H1 (cell line): ENCODE measurements at regions not wholly inside any gene's neighbourhood (a gene's known extent, or its start where the extent isn't known, plus 50 kb on each side); places are given as distances from the start of the nearest gene placed in this dataset.

ENCODE experiments used
- CTCF ChIA-PET: fragments of 300-600 bp; sonication (Branson Sonifier 250); formaldehyde crosslinking; loops from one replicate; lab custom pipeline; 2021; ENCODE audit not compliant: partially characterized antibody; lab: Charles Lee
- POLR2A ChIA-PET: fragments of 300-600 bp; sonication (Branson Sonifier 250); formaldehyde crosslinking; loops from one replicate; lab custom pipeline; 2021; ENCODE audit warnings: inconsistent platforms; ENCODE audit not compliant: partially characterized antibody; lab: Charles Lee
- DNase-seq, 2 experiments: peaks; one replicate each; pipeline versions ENCODE4 v3.0.0 to v3.0.0-alpha.2; 2010 to 2022; ENCODE audit warnings: low spot score in 2 of 2, low read depth in 1 of 2, mixed read lengths in 1 of 2
- FAIRE-seq: peaks from 2 replicates; lab custom pipeline; 2011; peaks lifted over from hg19 to GRCh38; lab: Jason Lieb, UNC
- H2AFZ ChIP-seq: 2 replicates; pipeline ENCODE4 v1.8.1; 2012; ENCODE audit warnings: low read length, inconsistent platforms
- H2AK5ac ChIP-seq: 2 replicates; pipeline ENCODE4 v1.6.1; 2013; ENCODE audit warnings: low read depth, low read length
- H2BK120ac ChIP-seq: replicated peaks from 2 replicates; pipeline ENCODE3; 2013; ENCODE audit warnings: low read depth, low read length, inconsistent platforms
- H2BK12ac ChIP-seq: 2 replicates; pipeline ENCODE4 v1.6.1; 2013; ENCODE audit warnings: low read depth, low read length
- H2BK15ac ChIP-seq: 2 replicates; pipeline ENCODE4 v1.6.1; 2013; ENCODE audit warnings: low read length
- H2BK20ac ChIP-seq: 2 replicates; pipeline ENCODE4 v1.6.1; 2013; ENCODE audit warnings: low read length
- H2BK5ac ChIP-seq: 2 replicates; pipeline ENCODE4 v1.6.1; 2013; ENCODE audit warnings: low read depth, low read length
- H3K14ac ChIP-seq: 2 replicates; pipeline ENCODE4 v1.6.1; 2013; ENCODE audit warnings: inconsistent platforms; ENCODE audit not compliant: insufficient read length
- H3K18ac ChIP-seq: 2 replicates; pipeline ENCODE4 v1.6.1; 2013; ENCODE audit warnings: low read length; ENCODE audit errors: extremely low read depth
- H3K23ac ChIP-seq: 2 replicates; pipeline ENCODE4 v1.6.1; 2013; ENCODE audit warnings: inconsistent platforms; ENCODE audit not compliant: insufficient read length
- H3K23me2 ChIP-seq: 2 replicates; pipeline ENCODE4 v1.6.1; 2013; ENCODE audit warnings: low read depth, low read length
- H3K27ac ChIP-seq: 2 replicates; pipeline ENCODE4 v1.6.1; 2011; ENCODE audit warnings: low read depth, low read length, inconsistent platforms
- H3K27me3 ChIP-seq, 4 experiments: replicated peaks in 1 of 4; 1 replicate in 1 of 4; 2 replicates in 3 of 4; pipeline versions ENCODE4 v1.6.1 to v1.8.1; 2011 to 2013; ENCODE audit warnings: low read length in 3 of 4, mild to moderate bottlenecking in 3 of 4, inconsistent platforms in 2 of 4, mixed read lengths in 2 of 4, moderate library complexity in 1 of 4; ENCODE audit not compliant: control insufficient read depth in 3 of 4, insufficient read depth in 3 of 4; ENCODE audit errors: extremely low read depth in 1 of 4
- H3K36me3 ChIP-seq, 4 experiments: 2 replicates each; pipeline versions ENCODE4 v1.6.1 to v1.8.1; 2011 to 2013; ENCODE audit warnings: mild to moderate bottlenecking in 4 of 4, low read length in 3 of 4, moderate library complexity in 2 of 4, control low read depth in 1 of 4, inconsistent platforms in 1 of 4; ENCODE audit not compliant: insufficient read depth in 4 of 4, control insufficient read depth in 2 of 4
- H3K4ac ChIP-seq: replicated peaks from 2 replicates; pipeline ENCODE3; 2013; ENCODE audit warnings: low read length, low read depth, mixed read lengths, inconsistent platforms; ENCODE audit not compliant: insufficient read length
- H3K4me1 ChIP-seq, 4 experiments: replicated peaks in 1 of 4; 1 replicate in 1 of 4; 2 replicates in 3 of 4; pipeline versions ENCODE4 v1.6.1 to v1.8.1; 2011 to 2013; ENCODE audit warnings: low read length in 3 of 4, inconsistent platforms in 2 of 4, mixed read lengths in 1 of 4; ENCODE audit not compliant: insufficient read depth in 4 of 4, control insufficient read depth in 3 of 4
- H3K4me2 ChIP-seq, 2 experiments: 2 replicates each; pipeline versions ENCODE4 v1.6.1 to v1.8.1; 2011 to 2013; ENCODE audit warnings: low read depth in 2 of 2, low read length in 2 of 2, control low read depth in 1 of 2, inconsistent platforms in 1 of 2, mild to moderate bottlenecking in 1 of 2; ENCODE audit not compliant: insufficient read depth in 1 of 2
- H3K4me3 ChIP-seq, 4 experiments: fragments of 200-600, 300-600 bp in 1 of 4; sonication (generic), shearing (Covaris generic), sonication (Bioruptor Twin) in 1 of 4; 2 replicates each; pipeline versions ENCODE4 v1.5.1 to v1.8.1; 2011 to 2016; ENCODE audit warnings: low read length in 4 of 4, low read depth in 3 of 4, control low read depth in 2 of 4, inconsistent platforms in 2 of 4, mild to moderate bottlenecking in 2 of 4, mixed read lengths in 1 of 4, moderate library complexity in 1 of 4; ENCODE audit not compliant: insufficient read depth in 2 of 4; ENCODE audit errors: extremely low read depth in 1 of 4
- H3K56ac ChIP-seq: replicated peaks from 2 replicates; pipeline ENCODE3; 2013; ENCODE audit warnings: low read depth, mild to moderate bottlenecking, mixed read lengths, low read length, inconsistent platforms; ENCODE audit not compliant: insufficient read length
- H3K79me1 ChIP-seq: 2 replicates; pipeline ENCODE4 v1.6.1; 2013; ENCODE audit warnings: low read depth, low read length, control low read depth
- H3K79me2 ChIP-seq, 2 experiments: 2 replicates each; pipeline versions ENCODE4 v1.6.1 to v1.8.1; 2012 to 2013; ENCODE audit warnings: low read length in 2 of 2, mild to moderate bottlenecking in 2 of 2, inconsistent platforms in 1 of 2; ENCODE audit not compliant: insufficient read depth in 2 of 2, control insufficient read depth in 1 of 2
- H3K9ac ChIP-seq, 4 experiments: replicated peaks in 1 of 4; 1 replicate in 1 of 4; 2 replicates in 3 of 4; pipeline versions ENCODE4 v1.6.1 to v1.8.1; 2011 to 2013; ENCODE audit warnings: low read depth in 3 of 4, low read length in 3 of 4, control low read depth in 2 of 4, mild to moderate bottlenecking in 2 of 4, moderate library complexity in 2 of 4, inconsistent platforms in 1 of 4; ENCODE audit errors: extremely low read depth in 1 of 4
- H3K9me3 ChIP-seq, 2 experiments: 2 replicates each; pipeline versions ENCODE4 v1.6.1 to v1.8.1; 2012 to 2013; ENCODE audit warnings: mild to moderate bottlenecking in 2 of 2, moderate library complexity in 2 of 2, control low read depth in 1 of 2, inconsistent platforms in 1 of 2, low read depth in 1 of 2, low read length in 1 of 2, mixed read lengths in 1 of 2; ENCODE audit not compliant: insufficient read depth in 2 of 2
- H4K20me1 ChIP-seq, 2 experiments: replicated peaks in 1 of 2; 2 replicates each; pipeline versions ENCODE3 to v1.8.1; 2011 to 2013; ENCODE audit warnings: inconsistent platforms in 2 of 2, low read length in 2 of 2, mild to moderate bottlenecking in 1 of 2; ENCODE audit not compliant: insufficient read depth in 2 of 2, control insufficient read depth in 1 of 2
- H4K5ac ChIP-seq: 2 replicates; pipeline ENCODE4 v1.6.1; 2013; ENCODE audit warnings: low read length, low read depth, mixed read lengths, inconsistent platforms; ENCODE audit not compliant: insufficient read length
- H4K8ac ChIP-seq: 2 replicates; pipeline ENCODE4 v1.8.0; 2013; ENCODE audit warnings: mild to moderate bottlenecking, moderate library complexity, low read length, inconsistent platforms; ENCODE audit not compliant: insufficient read depth; ENCODE audit errors: extremely low read depth
- H4K91ac ChIP-seq: replicated peaks from 2 replicates; pipeline ENCODE3; 2013; ENCODE audit warnings: low read length, mixed read lengths, inconsistent platforms; ENCODE audit not compliant: insufficient read length
- BCL11A ChIP-seq, 2 experiments: IDR thresholded peaks; one replicate each; pipeline ENCODE4 v1.6.1; 2011; ENCODE audit warnings: low read depth in 2 of 2, low read length in 2 of 2, mild to moderate bottlenecking in 2 of 2
- CTBP2 ChIP-seq: IDR thresholded peaks from 2 replicates; pipeline ENCODE4 v1.7.0; 2011; ENCODE audit warnings: borderline replicate concordance, mild to moderate bottlenecking, moderate library complexity, mixed read lengths, low read length; ENCODE audit not compliant: insufficient read depth, insufficient read length
- GABPA ChIP-seq: IDR thresholded peaks from 2 replicates; pipeline ENCODE4 v1.6.1; 2011; ENCODE audit warnings: mild to moderate bottlenecking, low read length, moderate library complexity, borderline replicate concordance; ENCODE audit not compliant: insufficient read depth
- GTF2F1 ChIP-seq: IDR thresholded peaks from 2 replicates; pipeline ENCODE4 v1.6.1; 2012; ENCODE audit warnings: low read depth, low read length, improper control_type of control experiment, borderline replicate concordance
- WGBS, 2 experiments: shearing (Covaris generic) in 1 of 2; methylation state at CpG; one replicate each; pipeline versions ENCODE4 v1.1.6 to v1.1.7; 2013 to 2015; ENCODE audit warnings: low lambda C conversion rate in 2 of 2, mixed read lengths in 2 of 2, inconsistent platforms in 1 of 2, low coverage in 1 of 2, missing lambda C conversion rate in 1 of 2; ENCODE audit not compliant: insufficient replicate concordance in 2 of 2, insufficient coverage in 1 of 2, insufficient read length in 1 of 2; ENCODE audit errors: extremely low coverage in 1 of 2, missing lambda C conversion rate in 1 of 2; 5-methylcytosine and 5-hydroxymethylcytosine counted together

DNA sequence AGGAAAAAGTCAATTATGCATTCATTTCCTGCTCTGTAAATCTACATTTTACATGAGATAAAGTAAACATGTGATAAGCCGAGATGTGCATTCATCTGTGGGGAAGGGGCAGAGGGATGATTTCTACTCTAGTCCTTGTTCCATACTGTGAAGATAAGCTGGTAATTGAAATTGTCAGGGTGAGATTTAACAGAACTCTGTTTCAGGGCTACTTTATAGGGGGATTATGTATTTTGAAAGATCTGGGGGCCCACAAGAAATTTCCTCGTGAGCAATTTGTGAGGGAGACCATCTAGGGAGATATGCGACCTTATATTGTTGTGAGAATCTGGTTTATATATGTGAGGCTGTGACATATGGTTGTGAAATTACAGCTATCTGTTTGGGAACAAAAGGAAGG, 73.1 kb upstream of the KCNK1 start:
- no peak overlapping the region for H3K9ac ChIP-seq
- POLR2A ChIA-PET = no interaction called here
- H3K4me3 ChIP-seq = no peak overlapping the region
- H3K23me2 ChIP-seq = no peaks in the 10 kb centered on the region
- 89% methylated on average over 3 of the region's 3 CpGs; no CpG with 5 or more reads in 1 of the 2 experiments for WGBS, 2 experiments
- H3K27ac ChIP-seq = no peak overlapping the region
- H3K18ac ChIP-seq = no peak overlapping the region
- H3K9me3 ChIP-seq = no peaks in the 10 kb centered on the region
- H3K27me3 ChIP-seq = no peaks in the 10 kb centered on the region
- no peak overlapping the region for H3K4ac ChIP-seq
- CTCF ChIA-PET = no interaction called here
- no peak overlapping the region for H4K5ac ChIP-seq
- no peak overlapping the region for H3K4me2 ChIP-seq
- H3K79me1 ChIP-seq = no peaks in the 10 kb centered on the region
- H2BK5ac ChIP-seq = no peak overlapping the region
- no peak overlapping the region for H2BK15ac ChIP-seq
- no peak overlapping the region for H3K56ac ChIP-seq
- no peaks in the 10 kb centered on the region for H3K36me3 ChIP-seq
- H2BK20ac ChIP-seq = no peak overlapping the region
- no peak overlapping the region for H4K91ac ChIP-seq
- H4K20me1 ChIP-seq = no peaks in the 10 kb centered on the region
- H2AK5ac ChIP-seq = no peak overlapping the region
- FAIRE-seq = no peak
- H2BK12ac ChIP-seq = no peak overlapping the region
- no peak for DNase-seq
- no peaks in the 10 kb centered on the region for H3K79me2 ChIP-seq
- no peak overlapping the region for H3K23ac ChIP-seq
- H3K4me1 ChIP-seq = no peaks in the 10 kb centered on the region
- H2AFZ ChIP-seq = no peak overlapping the region
- no peak overlapping the region for H2BK120ac ChIP-seq
- H4K8ac ChIP-seq = no peak overlapping the region
- no peak overlapping the region for H3K14ac ChIP-seq
- TF ChIP-seq GTF2F1 (no peak), GABPA (no peak), CTBP2 (no peak), BCL11A (IDR thresholded peaks at IDR 0.05; ENCODE audit: low read depth in 2 of 2, low read length in 2 of 2) (no peak)
